ENCODE measurements at regions not wholly inside any gene's neighbourhood (a gene's known extent, or its start where the extent isn't known, plus 50 kb on each side); places are given as distances from the start of the nearest gene placed in this dataset.

DNA sequence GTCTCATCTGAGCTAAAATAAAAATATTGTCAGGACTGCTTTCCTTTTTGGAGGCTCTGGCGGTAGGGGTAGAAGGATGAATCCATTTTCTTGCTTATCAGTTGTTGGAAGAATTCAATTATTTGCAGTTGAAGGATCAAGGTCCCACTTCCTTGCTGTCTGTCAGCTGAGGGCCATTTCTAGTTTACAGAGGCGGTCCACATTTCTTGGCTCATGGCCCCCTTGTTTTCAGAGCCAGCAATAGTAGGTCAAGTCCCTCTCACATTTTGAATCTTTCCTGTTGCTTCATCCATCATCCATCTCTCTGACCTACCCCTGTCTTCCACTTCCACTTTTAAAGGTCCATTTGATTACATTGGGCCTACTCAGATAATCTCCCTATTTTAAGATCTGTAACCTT, 1099.3 kb upstream of the DIAPH2 start:
- no peak for DNase-seq

DNA sequence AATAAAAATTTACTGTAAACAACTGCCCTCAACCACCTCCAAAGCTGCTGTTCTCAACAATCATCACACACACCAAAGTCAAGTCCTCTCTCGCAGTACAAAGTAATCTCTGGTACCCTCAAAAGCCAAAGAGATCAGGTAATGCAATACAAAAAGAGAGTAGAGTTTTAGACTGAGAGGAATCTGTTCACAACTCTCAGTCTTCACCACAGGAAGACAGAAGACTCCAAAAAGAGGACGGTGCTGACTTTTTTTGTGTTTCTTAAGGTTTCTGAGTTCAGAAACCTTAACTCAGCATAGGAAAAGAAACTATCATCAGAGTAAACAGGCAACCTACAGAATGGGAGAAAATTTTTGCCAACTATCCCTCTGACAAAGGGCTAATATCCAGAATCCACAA, 1072.3 kb upstream of the DIAPH2 start:
- DNase-seq = no peak

DNA sequence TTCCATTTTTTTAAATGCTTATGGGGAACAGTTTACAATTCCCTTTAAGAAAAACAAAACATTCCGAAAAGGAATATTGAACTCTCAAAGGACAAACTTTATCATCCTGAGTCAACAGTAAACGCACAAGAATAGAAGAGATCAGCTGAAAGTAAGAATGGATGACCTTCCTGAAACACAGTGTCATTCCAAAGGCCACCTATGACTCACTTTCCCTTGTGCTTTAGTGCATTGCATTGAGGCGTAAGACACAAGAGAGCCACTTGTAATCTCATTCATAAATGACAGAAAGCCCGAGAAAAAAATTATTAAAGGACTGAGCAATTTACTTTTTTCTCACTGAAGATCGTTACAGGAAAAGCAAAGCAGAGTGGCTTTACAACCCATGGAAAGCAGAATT, 1062.4 kb upstream of the DIAPH2 start:
- no peak for DNase-seq

DNA sequence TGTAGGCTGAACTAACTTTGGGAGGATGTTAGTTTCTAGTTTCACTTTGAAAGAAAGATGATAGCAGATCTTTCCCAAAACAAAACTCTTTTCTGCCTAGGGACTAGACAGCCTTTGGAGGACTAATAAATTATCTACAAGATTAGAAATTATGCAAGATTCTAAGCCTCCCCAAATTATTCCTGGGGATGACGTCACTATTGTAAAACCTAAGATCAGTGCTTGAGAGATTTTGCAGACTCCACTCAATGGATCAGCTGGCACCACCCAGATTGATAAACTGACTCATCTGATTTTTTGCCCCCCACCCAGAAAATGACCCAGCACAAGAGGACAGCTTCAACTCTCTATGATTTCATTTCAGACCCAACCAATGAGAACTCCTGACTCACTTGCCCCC, 1057.9 kb upstream of the DIAPH2 start:
- DNase-seq = no peak

DNA sequence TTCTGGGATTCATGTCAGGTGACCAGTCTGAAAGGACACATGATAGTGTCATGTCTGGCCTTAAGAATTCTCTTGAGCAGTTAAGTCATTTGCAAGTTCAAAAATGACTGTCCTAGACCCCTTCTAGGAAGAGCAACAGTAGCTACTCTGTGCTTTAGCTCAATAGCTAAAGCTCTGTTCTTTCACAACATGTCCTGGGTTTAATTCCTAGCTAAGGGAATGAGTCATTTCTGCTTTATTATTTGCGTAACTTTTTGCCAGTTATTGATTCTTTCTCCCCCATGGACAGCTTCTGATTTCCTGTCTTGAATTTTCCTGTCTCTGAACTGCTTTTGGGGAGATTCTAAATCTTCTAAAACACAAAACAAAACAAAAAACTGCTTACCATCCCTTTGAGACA, 1055.8 kb upstream of the DIAPH2 start:
- DNase-seq = no peak

DNA sequence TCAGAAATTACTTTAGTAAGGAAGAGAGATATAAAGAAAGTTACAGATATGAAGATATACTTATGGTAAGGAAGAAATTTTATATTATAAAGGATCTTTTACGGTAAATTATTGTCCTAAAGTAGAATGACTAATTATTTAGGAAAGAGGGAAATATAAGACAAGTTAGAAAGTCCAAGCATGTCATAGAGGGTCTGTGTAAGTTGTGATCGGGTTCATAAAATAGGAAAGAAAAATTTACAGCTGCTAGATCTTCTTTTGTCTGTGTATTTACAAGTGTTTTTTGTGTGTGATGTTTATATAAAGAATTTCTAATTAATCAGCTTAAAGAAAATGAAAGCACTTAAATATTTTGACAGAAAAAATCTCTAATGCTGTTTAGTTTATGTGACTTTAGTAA, 1054.9 kb upstream of the DIAPH2 start:
- no peak for DNase-seq

DNA sequence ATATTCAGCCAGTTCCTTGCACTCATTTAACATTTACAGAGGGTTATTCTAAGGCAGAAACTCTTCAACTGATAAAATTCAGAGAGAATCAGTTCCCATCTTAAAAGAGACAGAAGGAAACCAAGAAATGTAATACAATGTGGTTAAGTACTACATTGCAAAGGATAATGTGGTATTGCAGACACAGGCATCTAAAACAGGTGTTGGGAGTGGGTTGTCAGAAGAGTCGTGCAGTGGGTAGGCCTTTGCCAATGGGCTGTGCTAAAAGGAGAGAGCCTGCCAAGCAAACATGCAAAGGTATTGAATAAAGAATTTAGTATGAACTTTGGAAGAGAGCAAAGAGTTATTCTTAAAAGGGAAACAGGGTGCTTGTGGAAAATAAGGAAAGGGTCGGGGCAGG, 1044.4 kb upstream of the DIAPH2 start:
- DNase-seq = no peak

DNA sequence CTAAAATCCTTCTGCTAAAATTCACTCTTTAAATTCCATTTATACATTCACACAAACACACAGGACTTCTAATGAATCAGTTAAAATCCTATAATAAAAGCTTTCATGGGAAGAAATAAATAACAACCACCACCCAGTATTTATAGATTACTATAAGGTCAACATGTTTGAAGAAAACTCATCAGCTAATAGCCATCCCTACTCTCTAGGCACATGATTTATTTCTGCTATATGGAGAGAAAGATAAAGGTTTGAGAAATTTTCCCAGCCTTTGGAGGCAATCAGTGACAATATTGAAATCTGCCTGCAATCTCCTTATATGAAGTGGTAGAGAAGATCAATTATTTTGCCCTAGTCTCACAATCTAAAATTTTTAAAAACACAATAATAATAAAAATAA, 1038.9 kb upstream of the DIAPH2 start:
- DNase-seq = no peak

DNA sequence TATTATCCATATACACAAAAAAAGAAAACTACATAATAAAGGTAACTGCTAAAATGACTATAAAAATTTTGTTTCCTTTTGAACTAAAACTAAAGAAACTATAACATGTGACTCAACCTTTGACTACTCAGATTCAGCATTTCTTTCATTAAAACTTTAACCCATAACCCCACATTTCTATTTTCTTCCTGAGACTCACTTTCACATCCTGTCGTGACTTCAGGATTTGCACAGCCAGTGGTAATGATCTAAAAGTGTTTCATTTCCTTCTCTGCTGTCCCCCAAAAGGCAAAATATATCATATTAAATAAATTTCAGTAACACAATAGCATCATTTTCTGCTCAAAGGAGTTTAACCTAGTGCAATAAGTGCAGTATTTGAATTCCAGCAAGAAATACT, 1022.4 kb upstream of the DIAPH2 start:
- no peak for DNase-seq

DNA sequence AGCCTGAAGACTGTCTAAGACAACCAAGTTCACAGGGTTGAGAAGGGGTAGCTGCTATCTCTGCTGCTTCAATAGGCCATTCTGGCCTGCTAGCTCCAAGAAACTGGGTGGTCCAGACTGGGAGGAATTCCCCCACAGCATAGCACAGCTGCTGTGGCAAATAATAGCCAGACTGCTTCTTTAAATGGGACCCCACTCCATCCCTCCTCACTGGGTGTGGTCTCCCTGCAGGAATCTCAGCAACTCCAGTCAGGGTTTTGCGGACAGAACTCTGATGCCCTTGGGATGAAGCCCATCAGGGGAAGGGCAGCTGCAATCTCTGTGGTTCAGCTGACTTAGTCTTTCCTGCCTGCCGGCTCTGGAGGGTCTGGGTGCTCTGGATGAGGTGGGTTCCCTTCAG, 1018.6 kb upstream of the DIAPH2 start:
- DNase-seq = no peak

DNA sequence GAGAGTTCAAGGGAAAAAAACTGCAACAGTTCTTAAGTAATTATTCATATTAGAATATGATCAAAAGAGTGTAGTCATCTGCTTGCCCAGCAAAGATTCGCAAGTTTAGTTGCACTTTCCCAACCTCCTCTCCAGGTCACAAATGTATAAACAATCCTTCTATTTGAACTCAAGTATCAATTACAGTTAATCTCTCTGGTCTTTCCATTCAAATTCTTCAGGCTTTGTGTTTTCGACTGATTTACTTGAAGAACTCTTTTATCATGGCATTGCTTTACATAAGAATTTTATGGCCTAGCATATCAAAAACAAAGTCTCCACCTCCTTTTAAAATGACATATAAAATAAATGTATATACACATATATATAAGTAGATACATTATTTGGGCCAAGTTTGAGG, 1009.6 kb upstream of the DIAPH2 start:
- no peak for DNase-seq

DNA sequence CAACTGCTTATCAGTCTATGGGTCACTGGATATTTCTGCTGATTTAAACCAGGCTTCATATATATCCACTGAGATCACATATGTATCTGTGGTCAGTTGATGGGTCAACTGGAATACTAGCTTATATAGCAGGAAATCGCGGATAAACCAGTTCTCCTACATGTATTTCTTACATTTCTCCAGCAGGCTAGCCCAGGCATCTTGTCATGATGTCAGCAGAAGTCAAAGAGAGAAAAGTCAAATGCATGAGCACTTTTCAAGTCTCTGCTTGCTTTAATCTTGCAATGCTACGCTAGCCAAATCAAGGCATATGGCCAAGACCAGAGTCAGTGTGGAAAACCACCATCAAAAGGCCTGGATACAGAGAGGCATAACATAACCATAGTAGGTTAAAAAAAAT, 1008.8 kb upstream of the DIAPH2 start:
- no peak for DNase-seq

DNA sequence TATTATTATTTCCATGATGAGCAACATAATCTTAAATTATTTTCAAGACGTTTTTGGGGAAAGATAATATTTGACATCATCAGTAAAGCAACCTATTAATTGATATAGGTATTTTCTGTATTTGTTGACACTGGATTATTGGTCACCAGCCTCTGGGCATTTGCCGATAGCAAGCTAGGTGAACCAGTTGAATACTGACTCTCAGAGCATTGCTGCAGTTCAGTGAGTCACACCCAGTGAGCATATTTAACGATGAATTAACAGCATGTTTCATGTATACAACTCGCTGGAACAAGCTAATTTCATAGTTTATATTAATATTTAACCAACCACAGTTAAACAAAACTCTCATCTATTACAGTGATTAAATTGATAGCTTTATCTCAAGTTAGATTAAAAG, 1006.0 kb upstream of the DIAPH2 start:
- no peak for DNase-seq

DNA sequence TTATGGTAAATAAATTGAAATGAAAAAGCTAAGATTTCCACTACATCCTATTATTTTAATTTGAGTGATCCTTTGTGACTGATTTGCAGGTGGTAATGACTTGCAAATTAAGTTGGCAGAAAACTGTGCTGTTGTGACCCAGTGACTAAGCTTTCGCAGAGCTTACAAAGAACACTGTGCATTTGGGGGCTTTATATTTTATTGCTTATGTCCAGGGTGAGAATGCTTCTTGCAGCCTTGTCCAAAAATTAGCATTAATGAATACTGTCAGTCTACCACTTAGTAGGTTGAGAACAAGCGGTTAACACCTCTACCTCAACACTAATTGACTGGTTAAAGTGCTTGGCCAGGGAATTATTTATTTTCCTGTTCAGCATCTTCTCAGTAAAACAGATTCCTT, 991.3 kb upstream of the DIAPH2 start:
- DNase-seq = no peak

DNA sequence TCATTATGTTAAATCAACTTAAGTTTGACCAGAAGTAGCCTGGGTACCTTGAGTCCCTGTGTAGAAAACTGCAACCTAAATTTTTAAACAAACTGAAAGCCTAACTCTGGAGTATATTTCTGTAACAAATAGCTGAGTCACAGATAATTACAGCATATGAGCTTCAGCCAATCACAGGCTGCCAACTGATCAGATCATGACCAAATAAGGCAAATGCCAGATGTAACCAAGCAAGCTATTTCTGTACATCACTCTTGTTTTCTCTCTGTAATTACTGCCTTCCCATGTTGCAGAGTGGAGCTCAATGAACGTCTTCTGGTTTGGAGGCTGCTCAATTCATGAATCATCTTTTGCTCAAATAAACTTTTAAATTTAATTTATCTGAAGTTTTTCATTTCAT, 980.9 kb upstream of the DIAPH2 start:
- no peak for DNase-seq

DNA sequence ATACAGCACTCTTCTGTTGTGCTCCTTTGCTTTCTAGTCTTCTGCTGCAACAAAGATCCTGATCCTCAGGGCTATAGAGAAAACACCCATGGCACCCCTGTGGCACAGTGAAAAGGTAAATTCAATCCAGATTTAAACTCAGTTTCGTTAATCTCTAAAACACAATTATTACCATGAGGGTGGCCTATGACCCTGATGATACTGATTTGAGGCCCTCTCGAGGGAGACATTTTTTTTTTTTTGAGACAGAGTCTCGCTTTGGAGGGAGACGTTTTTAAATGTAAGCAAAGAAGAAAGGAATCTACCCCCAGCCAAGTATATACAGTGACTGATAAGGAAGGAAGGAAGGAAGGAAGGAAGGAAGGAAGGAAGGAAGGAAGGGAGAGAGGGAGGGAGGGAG, 967.8 kb upstream of the DIAPH2 start:
- DNase-seq = no peak

DNA sequence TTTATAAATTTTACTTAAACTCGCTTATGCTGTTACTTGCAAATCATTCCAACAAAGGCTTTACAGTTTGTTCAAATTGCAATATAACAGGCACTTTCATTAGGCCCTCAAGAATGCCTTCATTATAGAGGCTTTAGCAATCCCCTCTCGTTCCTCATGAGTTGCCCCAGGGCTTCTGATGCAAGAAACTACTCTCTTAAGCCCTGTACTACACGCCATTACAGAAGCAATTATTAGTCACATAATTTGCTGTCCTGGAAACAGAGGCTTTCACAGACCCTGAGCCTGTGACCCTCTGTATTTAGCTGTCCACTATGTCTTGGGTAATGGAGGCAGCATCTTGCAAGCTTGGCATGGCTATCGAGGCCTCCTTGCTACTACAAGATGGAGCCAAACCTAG, 965.9 kb upstream of the DIAPH2 start:
- DNase-seq = no peak

DNA sequence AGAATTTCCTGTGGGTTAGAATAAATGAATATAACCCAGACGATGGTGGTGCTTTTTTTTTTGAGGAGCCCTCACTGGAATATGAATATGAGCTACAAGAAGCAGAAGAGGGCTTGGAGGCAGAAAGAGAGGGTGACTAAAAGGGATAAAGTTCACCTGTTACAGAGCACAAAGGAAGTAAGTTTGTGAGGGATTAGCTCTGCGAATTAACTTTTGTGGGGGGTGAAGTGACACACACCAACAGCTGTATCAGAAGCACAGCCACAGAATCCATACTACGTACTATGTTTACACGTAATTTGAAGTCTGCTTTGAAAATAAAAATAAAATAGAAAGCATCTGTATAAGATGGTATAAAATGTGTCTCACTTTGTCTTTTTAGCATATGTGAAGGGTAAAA, 963.6 kb upstream of the DIAPH2 start:
- no peak for DNase-seq

DNA sequence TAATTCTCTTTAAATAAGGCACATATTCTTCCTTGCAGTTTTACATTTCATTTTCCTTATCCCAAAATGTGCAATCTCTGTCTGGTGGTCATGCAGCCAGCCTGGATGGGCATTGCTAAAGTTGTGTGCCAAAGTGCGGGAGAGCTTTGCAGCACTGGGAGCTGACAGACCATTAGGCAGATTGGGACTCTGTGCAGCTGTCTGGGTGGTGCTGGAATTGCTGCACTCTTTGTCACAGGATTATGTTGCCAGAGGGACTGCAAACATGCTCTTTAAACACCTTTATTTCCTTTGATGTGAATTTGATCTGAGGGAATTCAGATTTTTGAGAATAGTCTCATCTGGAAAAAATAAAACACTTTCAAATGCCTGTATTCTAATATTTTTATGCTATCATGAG, 956.2 kb upstream of the DIAPH2 start:
- no peak for DNase-seq

DNA sequence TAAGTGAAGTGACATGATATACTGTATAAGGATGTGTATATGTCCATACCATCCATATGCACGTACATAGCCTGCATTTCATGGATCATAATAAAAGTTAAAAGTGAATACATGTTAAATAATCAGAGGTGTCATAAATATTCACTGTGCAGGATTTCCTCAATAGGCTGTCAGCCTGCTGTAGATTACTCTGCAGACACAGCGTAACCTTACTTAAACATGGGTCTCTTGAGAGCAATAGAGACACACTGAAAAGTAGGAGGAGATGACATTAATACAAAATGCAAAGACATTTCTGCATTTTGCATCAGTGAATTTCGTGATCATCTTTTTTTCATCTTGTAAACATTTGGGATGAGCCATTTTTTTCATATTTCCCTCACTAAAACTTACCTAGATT, 955.2 kb upstream of the DIAPH2 start:
- DNase-seq = no peak

DNA sequence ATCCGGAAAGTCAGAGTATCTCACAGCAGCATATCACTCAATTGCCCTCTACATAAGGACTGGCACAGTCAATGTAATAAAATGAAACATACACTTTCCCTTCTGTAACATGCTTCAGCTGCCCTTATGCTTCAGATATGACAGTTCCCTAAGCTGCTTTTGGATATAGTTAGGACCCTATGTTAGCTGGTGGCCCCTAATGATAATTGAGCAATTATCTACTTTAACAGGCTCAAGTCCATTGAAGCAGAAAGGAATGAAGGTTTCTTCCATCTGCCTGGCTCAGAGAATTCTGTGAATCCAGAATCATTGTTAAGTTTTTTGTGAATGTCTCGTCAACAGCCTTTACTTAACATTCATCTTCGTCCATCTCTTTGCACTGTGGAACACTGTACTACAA, 951.2 kb upstream of the DIAPH2 start:
- DNase-seq = no peak

DNA sequence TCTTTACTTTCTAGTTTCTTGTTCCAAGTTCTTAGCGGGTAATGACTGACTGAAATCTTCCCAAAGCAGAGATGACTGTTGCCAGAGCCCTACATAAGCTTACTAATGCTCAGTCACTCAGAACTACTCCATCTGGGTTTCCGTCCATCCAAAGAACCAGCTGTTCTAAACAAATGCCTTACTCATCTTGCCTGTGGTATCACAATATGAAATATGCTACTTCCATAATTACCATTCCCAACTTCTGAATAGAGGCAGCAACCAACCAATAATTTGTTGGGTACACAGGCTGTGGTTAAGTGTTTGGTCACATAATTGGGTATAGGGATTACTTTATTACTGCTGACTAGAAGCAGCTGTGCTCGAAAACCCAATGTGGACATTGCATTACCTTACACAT, 930.2 kb upstream of the DIAPH2 start:
- no peak for DNase-seq

DNA sequence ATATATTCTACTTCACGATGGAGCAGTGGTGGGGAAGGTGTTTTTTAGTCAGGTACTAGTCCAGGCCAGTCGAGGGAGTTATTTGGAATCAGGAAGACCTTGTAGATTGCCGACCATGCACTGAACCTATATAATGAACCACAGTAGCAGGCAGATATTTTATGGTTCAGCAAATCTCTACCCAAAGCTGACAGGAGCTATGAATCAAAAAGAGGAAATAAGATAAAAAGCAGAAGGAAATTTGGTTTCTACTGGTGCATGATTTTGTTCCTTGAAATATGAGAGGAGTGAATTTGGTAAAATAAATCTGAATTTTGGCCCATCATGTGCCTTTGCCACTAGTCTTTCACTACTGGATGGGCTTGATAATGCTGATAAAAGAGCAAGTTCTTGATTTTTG, 924.3 kb upstream of the DIAPH2 start:
- DNase-seq = no peak

DNA sequence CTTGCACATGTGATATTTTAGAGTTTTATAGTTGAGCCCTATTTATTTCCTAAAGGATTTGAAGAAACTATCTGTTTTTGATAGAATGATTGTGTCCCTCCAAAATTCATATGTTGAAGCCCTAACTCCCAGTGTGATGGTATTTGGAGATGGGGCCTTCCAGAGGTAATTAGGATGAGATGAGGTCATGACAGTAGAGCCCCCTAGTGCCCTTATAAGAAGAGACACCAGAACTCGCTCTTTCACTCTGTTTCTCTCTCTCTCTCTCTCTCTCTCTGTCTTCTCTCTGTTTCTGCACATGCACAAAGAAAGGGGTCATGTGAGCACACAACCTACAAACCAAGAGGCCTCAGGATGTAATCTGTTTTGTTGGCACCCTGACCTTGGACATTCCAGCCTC, 921.9 kb upstream of the DIAPH2 start:
- no peak for DNase-seq

DNA sequence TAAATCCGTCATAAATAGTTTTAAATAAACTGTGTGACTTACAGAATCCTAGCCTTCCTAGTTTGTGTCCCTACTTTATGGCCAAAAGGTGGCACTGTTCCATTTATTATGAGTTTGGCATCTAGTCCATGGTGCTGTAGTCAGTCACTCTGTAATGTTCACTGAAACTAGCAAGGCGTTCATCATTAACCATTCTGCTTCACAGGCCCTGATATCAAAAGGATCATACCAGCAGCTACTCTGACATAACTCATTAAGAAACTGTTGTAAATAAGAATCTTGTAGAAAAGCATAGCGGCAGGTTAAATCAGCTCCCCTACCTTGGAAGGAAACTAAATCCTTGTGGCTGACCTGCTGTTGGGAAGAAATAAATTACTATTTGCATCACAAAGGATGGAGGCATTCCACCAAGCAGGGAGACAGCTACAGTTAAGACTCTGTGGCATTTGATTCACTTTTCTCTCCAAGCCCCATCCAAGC, 919.6 kb upstream of the DIAPH2 start:
- DNase-seq = peak in 5 of 56 donors; percentile 0 to 7 (median 1)

All from amygdala (tissue), 56 donors.